ENCODE measurements at regions not wholly inside any gene's neighbourhood (a gene's known extent, or its start where the extent isn't known, plus 50 kb on each side); places are given as distances from the start of the nearest gene placed in this dataset.

GRCh38 chr10:78804411-78805032 is 264.2 kb upstream of the ZMIZ1 start:
- no peaks in the 10 kb centered on the region for H3K27me3 ChIP-seq (ENCODE audit: control insufficient read depth, insufficient read depth, low read length)
- H3K4me3 ChIP-seq (ENCODE audit: low read depth, low read length) = no peak overlapping the region
- no peaks in the 10 kb centered on the region for H3K9me3 ChIP-seq (ENCODE audit: control insufficient read depth, insufficient read depth, low read length)
- H3K9ac ChIP-seq (ENCODE audit: low read depth, low read length) = no peak overlapping the region
- H3K36me3 ChIP-seq (ENCODE audit: control insufficient read depth, insufficient read depth, low read length) = no peaks in the 10 kb centered on the region
- no peak overlapping the region for H3K27ac ChIP-seq (ENCODE audit: low read depth, low read length)
- no peaks in the 10 kb centered on the region for H3K4me1 ChIP-seq (ENCODE audit: control insufficient read depth, insufficient read depth, low read length)

- Histone ChIP-seq H3K9me3 (ENCODE audit: control insufficient read depth, insufficient read depth, low read length) (no peaks in the 10 kb centered on the region), H3K4me3 (ENCODE audit: low read depth, low read length) (no peak overlapping the region), H3K9ac (ENCODE audit: low read depth, low read length) (no peak overlapping the region), H3K27me3 (ENCODE audit: control insufficient read depth, insufficient read depth, low read length) (no peaks in the 10 kb centered on the region), H3K36me3 (ENCODE audit: control insufficient read depth, insufficient read depth, low read length) (no peaks in the 10 kb centered on the region), H3K27ac (ENCODE audit: low read depth, low read length) (no peak overlapping the region), H3K4me1 (ENCODE audit: control insufficient read depth, insufficient read depth, low read length) (no peaks in the 10 kb centered on the region)
Observed at GRCh38 chr10:78805176-78805575, 263.6 kb upstream of the ZMIZ1 start.

- no peaks in the 10 kb centered on the region for H3K4me1 ChIP-seq (ENCODE audit: control insufficient read depth, insufficient read depth, low read length)
- no peaks in the 10 kb centered on the region for H3K9me3 ChIP-seq (ENCODE audit: control insufficient read depth, insufficient read depth, low read length)
- no peaks in the 10 kb centered on the region for H3K27me3 ChIP-seq (ENCODE audit: control insufficient read depth, insufficient read depth, low read length)
- H3K9ac ChIP-seq (ENCODE audit: low read depth, low read length) = no peak overlapping the region
- H3K4me3 ChIP-seq (ENCODE audit: low read depth, low read length) = no peak overlapping the region
- no peaks in the 10 kb centered on the region for H3K36me3 ChIP-seq (ENCODE audit: control insufficient read depth, insufficient read depth, low read length)
- H3K27ac ChIP-seq (ENCODE audit: low read depth, low read length) = no peak overlapping the region
Observed at GRCh38 chr10:78806681-78807221, 262.0 kb upstream of the ZMIZ1 start.

- H3K36me3 ChIP-seq (ENCODE audit: control insufficient read depth, insufficient read depth, low read length) = no peaks in the 10 kb centered on the region
- no peaks in the 10 kb centered on the region for H3K27me3 ChIP-seq (ENCODE audit: control insufficient read depth, insufficient read depth, low read length)
- no peak overlapping the region for H3K27ac ChIP-seq (ENCODE audit: low read depth, low read length)
- H3K9me3 ChIP-seq (ENCODE audit: control insufficient read depth, insufficient read depth, low read length) = no peaks in the 10 kb centered on the region
- no peak overlapping the region for H3K9ac ChIP-seq (ENCODE audit: low read depth, low read length)
- H3K4me3 ChIP-seq (ENCODE audit: low read depth, low read length) = no peak overlapping the region
- H3K4me1 ChIP-seq (ENCODE audit: control insufficient read depth, insufficient read depth, low read length) = no peaks in the 10 kb centered on the region
Observed at GRCh38 chr10:78807504-78808203, 261.1 kb upstream of the ZMIZ1 start.

GRCh38 chr10:78808286-78808685 is 260.5 kb upstream of the ZMIZ1 start:
- Histone ChIP-seq H3K4me1 (ENCODE audit: control insufficient read depth, insufficient read depth, low read length) (no peaks in the 10 kb centered on the region), H3K36me3 (ENCODE audit: control insufficient read depth, insufficient read depth, low read length) (no peaks in the 10 kb centered on the region), H3K4me3 (ENCODE audit: low read depth, low read length) (no peak overlapping the region), H3K9ac (ENCODE audit: low read depth, low read length) (no peak overlapping the region), H3K27ac (ENCODE audit: low read depth, low read length) (no peak overlapping the region), H3K9me3 (ENCODE audit: control insufficient read depth, insufficient read depth, low read length) (no peaks in the 10 kb centered on the region), H3K27me3 (ENCODE audit: control insufficient read depth, insufficient read depth, low read length) (no peaks in the 10 kb centered on the region)

GRCh38 chr10:78808736-78809367 is 259.9 kb upstream of the ZMIZ1 start:
- H3K27ac ChIP-seq (ENCODE audit: low read depth, low read length) = no peak overlapping the region
- H3K4me1 ChIP-seq (ENCODE audit: control insufficient read depth, insufficient read depth, low read length) = no peaks in the 10 kb centered on the region
- no peaks in the 10 kb centered on the region for H3K9me3 ChIP-seq (ENCODE audit: control insufficient read depth, insufficient read depth, low read length)
- H3K4me3 ChIP-seq (ENCODE audit: low read depth, low read length) = no peak overlapping the region
- no peaks in the 10 kb centered on the region for H3K36me3 ChIP-seq (ENCODE audit: control insufficient read depth, insufficient read depth, low read length)
- no peak overlapping the region for H3K9ac ChIP-seq (ENCODE audit: low read depth, low read length)
- H3K27me3 ChIP-seq (ENCODE audit: control insufficient read depth, insufficient read depth, low read length) = no peaks in the 10 kb centered on the region

- H3K4me1 ChIP-seq (ENCODE audit: control insufficient read depth, insufficient read depth, low read length) = no peaks in the 10 kb centered on the region
- no peak overlapping the region for H3K9ac ChIP-seq (ENCODE audit: low read depth, low read length)
- no peaks in the 10 kb centered on the region for H3K9me3 ChIP-seq (ENCODE audit: control insufficient read depth, insufficient read depth, low read length)
- H3K36me3 ChIP-seq (ENCODE audit: control insufficient read depth, insufficient read depth, low read length) = no peaks in the 10 kb centered on the region
- H3K4me3 ChIP-seq (ENCODE audit: low read depth, low read length) = no peak overlapping the region
- no peak overlapping the region for H3K27ac ChIP-seq (ENCODE audit: low read depth, low read length)
- no peaks in the 10 kb centered on the region for H3K27me3 ChIP-seq (ENCODE audit: control insufficient read depth, insufficient read depth, low read length)
Observed at GRCh38 chr10:78811174-78811573, 257.6 kb upstream of the ZMIZ1 start.

GRCh38 chr10:78812571-78813318 is 256.0 kb upstream of the ZMIZ1 start:
- Histone ChIP-seq H3K9ac (ENCODE audit: low read depth, low read length) (no peak overlapping the region), H3K36me3 (ENCODE audit: control insufficient read depth, insufficient read depth, low read length) (no peaks in the 10 kb centered on the region), H3K9me3 (ENCODE audit: control insufficient read depth, insufficient read depth, low read length) (no peaks in the 10 kb centered on the region), H3K27me3 (ENCODE audit: control insufficient read depth, insufficient read depth, low read length) (no peaks in the 10 kb centered on the region), H3K4me3 (ENCODE audit: low read depth, low read length) (no peak overlapping the region), H3K4me1 (ENCODE audit: control insufficient read depth, insufficient read depth, low read length) (peaks cover 8% of the 10 kb centered on the region), H3K27ac (ENCODE audit: low read depth, low read length) (no peak overlapping the region)

- no peaks in the 10 kb centered on the region for H3K36me3 ChIP-seq (ENCODE audit: control insufficient read depth, insufficient read depth, low read length)
- no peak overlapping the region for H3K27ac ChIP-seq (ENCODE audit: low read depth, low read length)
- H3K4me3 ChIP-seq (ENCODE audit: low read depth, low read length) = no peak overlapping the region
- H3K4me1 ChIP-seq (ENCODE audit: control insufficient read depth, insufficient read depth, low read length) = peaks cover 16% of the 10 kb centered on the region
- H3K27me3 ChIP-seq (ENCODE audit: control insufficient read depth, insufficient read depth, low read length) = no peaks in the 10 kb centered on the region
- no peaks in the 10 kb centered on the region for H3K9me3 ChIP-seq (ENCODE audit: control insufficient read depth, insufficient read depth, low read length)
- H3K9ac ChIP-seq (ENCODE audit: low read depth, low read length) = no peak overlapping the region
Observed at GRCh38 chr10:78813526-78813925, 255.2 kb upstream of the ZMIZ1 start.

GRCh38 chr10:78813998-78814399 is 254.8 kb upstream of the ZMIZ1 start:
- no peaks in the 10 kb centered on the region for H3K27me3 ChIP-seq (ENCODE audit: control insufficient read depth, insufficient read depth, low read length)
- H3K4me1 ChIP-seq (ENCODE audit: control insufficient read depth, insufficient read depth, low read length) = peaks cover 16% of the 10 kb centered on the region
- no peak overlapping the region for H3K4me3 ChIP-seq (ENCODE audit: low read depth, low read length)
- H3K9ac ChIP-seq (ENCODE audit: low read depth, low read length) = no peak overlapping the region
- H3K36me3 ChIP-seq (ENCODE audit: control insufficient read depth, insufficient read depth, low read length) = no peaks in the 10 kb centered on the region
- no peak overlapping the region for H3K27ac ChIP-seq (ENCODE audit: low read depth, low read length)
- no peaks in the 10 kb centered on the region for H3K9me3 ChIP-seq (ENCODE audit: control insufficient read depth, insufficient read depth, low read length)
